ENCODE measurements at regions not wholly inside any gene's neighbourhood (a gene's known extent, or its start where the extent isn't known, plus 50 kb on each side); places are given as distances from the start of the nearest gene placed in this dataset.
"Not testable (repeated sequence)": the region's sequence is repeated elsewhere in the genome, so short reads cannot be mapped to it uniquely, and the experiment has no call there.

- peaks cover 2 to 4% (median 3%) of the 10 kb centered on the region in 3 donors for H3K9me3 Mint-ChIP-seq
- H3K27ac Mint-ChIP-seq = no peak overlapping the region
- no peak for DNase-seq
- no peaks in the 10 kb centered on the region for H3K27me3 Mint-ChIP-seq
- H3K27me3 ChIP-seq (replicated peaks in 1 of 2; ENCODE audit: control insufficient read depth in 2 of 2, extremely low read depth in 1 of 2, insufficient read depth in 2 of 2, low read length in 1 of 2) = no peaks in the 10 kb centered on the region
- POLR2A ChIA-PET = no interaction called here
- H3K36me3 ChIP-seq (ENCODE audit: control insufficient read depth in 2 of 2, extremely low read depth in 1 of 2, insufficient read depth in 1 of 2, low read length in 1 of 2) = no peaks in the 10 kb centered on the region
- H3K4me1 Mint-ChIP-seq = no peaks in the 10 kb centered on the region
- no peak for ATAC-seq (replicated peaks in 1 of 4)
- no peak overlapping the region for H3K27ac ChIP-seq (ENCODE audit: low read length)
- no CpG with 5 or more reads among the region's 3 CpGs for WGBS (ENCODE audit: insufficient coverage)
- no peaks in the 10 kb centered on the region for H3K9me3 ChIP-seq
- no peak overlapping the region for H3K4me3 Mint-ChIP-seq
- no peaks in the 10 kb centered on the region for H3K36me3 Mint-ChIP-seq
- no peaks in the 10 kb centered on the region for H3K4me1 ChIP-seq (ENCODE audit: control insufficient read depth in 1 of 2, extremely low read depth in 1 of 2, insufficient read depth in 2 of 2, low read length in 2 of 2)
- H3K4me3 ChIP-seq (ENCODE audit: control insufficient read depth in 1 of 2, extremely low read depth in 1 of 2, low read length in 1 of 2) = no peak overlapping the region
- CTCF ChIA-PET = no interaction called here
Measured at GRCh38 chr6:113019176-113019575, 672.0 kb downstream of the RFPL4B start.

GRCh38 chr6:113027780-113028179 is 680.6 kb downstream of the RFPL4B start:
- no peak for ATAC-seq (replicated peaks in 1 of 4)

GRCh38 chr6:113029161-113029560 is 682.0 kb downstream of the RFPL4B start:
- H3K27ac Mint-ChIP-seq; H3K4me3 ChIP-seq (ENCODE audit: control insufficient read depth in 1 of 2, extremely low read depth in 1 of 2, low read length in 1 of 2); CTCF ChIA-PET; H3K27me3 ChIP-seq (replicated peaks in 1 of 2; ENCODE audit: control insufficient read depth in 2 of 2, extremely low read depth in 1 of 2, insufficient read depth in 2 of 2, low read length in 1 of 2); ATAC-seq (replicated peaks in 1 of 4); H3K36me3 Mint-ChIP-seq; H3K27ac ChIP-seq (ENCODE audit: low read length); H3K4me1 ChIP-seq (ENCODE audit: control insufficient read depth in 1 of 2, extremely low read depth in 1 of 2, insufficient read depth in 2 of 2, low read length in 2 of 2); H3K36me3 ChIP-seq (ENCODE audit: control insufficient read depth in 2 of 2, extremely low read depth in 1 of 2, insufficient read depth in 1 of 2, low read length in 1 of 2); POLR2A ChIA-PET; H3K9me3 ChIP-seq; H3K27me3 Mint-ChIP-seq; H3K4me3 Mint-ChIP-seq; H3K4me1 Mint-ChIP-seq; DNase-seq: not testable (repeated sequence)
- no CpG with 5 or more reads among the region's 2 CpGs for WGBS (ENCODE audit: insufficient coverage)
- peaks cover 7 to 10% (median 8%) of the 10 kb centered on the region in 3 donors for H3K9me3 Mint-ChIP-seq

More at GRCh38 chr6:113027780-113028179, 680.6 kb downstream of the RFPL4B start:
- no peak for DNase-seq
- H3K4me3 ChIP-seq (ENCODE audit: control insufficient read depth in 1 of 2, extremely low read depth in 1 of 2, low read length in 1 of 2) = no peak overlapping the region
- H3K36me3 ChIP-seq (ENCODE audit: control insufficient read depth in 2 of 2, extremely low read depth in 1 of 2, insufficient read depth in 1 of 2, low read length in 1 of 2) = no peaks in the 10 kb centered on the region
- H3K36me3 Mint-ChIP-seq = no peaks in the 10 kb centered on the region
- H3K27me3 Mint-ChIP-seq = no peaks in the 10 kb centered on the region
- H3K9me3 ChIP-seq = no peaks in the 10 kb centered on the region
- WGBS (ENCODE audit: insufficient coverage) = no CpG with 5 or more reads among the region's 1 CpG
- no peaks in the 10 kb centered on the region for H3K4me1 ChIP-seq (ENCODE audit: control insufficient read depth in 1 of 2, extremely low read depth in 1 of 2, insufficient read depth in 2 of 2, low read length in 2 of 2)
- H3K9me3 Mint-ChIP-seq = peaks cover 7 to 10% (median 8%) of the 10 kb centered on the region in 3 donors
- no peaks in the 10 kb centered on the region for H3K4me1 Mint-ChIP-seq
- H3K4me3 Mint-ChIP-seq = no peak overlapping the region
- ChIA-PET POLR2A (no interaction called here), CTCF (no interaction called here)
- no peaks in the 10 kb centered on the region for H3K27me3 ChIP-seq (replicated peaks in 1 of 2; ENCODE audit: control insufficient read depth in 2 of 2, extremely low read depth in 1 of 2, insufficient read depth in 2 of 2, low read length in 1 of 2)
- no peak overlapping the region for H3K27ac Mint-ChIP-seq
- no peak overlapping the region for H3K27ac ChIP-seq (ENCODE audit: low read length)

GRCh38 chr6:113031591-113032238 is 684.6 kb downstream of the RFPL4B start:
- CTCF ChIA-PET = no interaction called here
- Histone ChIP-seq H3K27ac (ENCODE audit: low read length) (no peak overlapping the region), H3K36me3 (ENCODE audit: control insufficient read depth in 2 of 2, extremely low read depth in 1 of 2, insufficient read depth in 1 of 2, low read length in 1 of 2) (no peaks in the 10 kb centered on the region), H3K9me3 (no peaks in the 10 kb centered on the region), H3K4me3 (ENCODE audit: control insufficient read depth in 1 of 2, extremely low read depth in 1 of 2, low read length in 1 of 2) (no peak overlapping the region), H3K4me1 (ENCODE audit: control insufficient read depth in 1 of 2, extremely low read depth in 1 of 2, insufficient read depth in 2 of 2, low read length in 2 of 2) (no peaks in the 10 kb centered on the region), H3K27me3 (replicated peaks in 1 of 2; ENCODE audit: control insufficient read depth in 2 of 2, extremely low read depth in 1 of 2, insufficient read depth in 2 of 2, low read length in 1 of 2) (no peaks in the 10 kb centered on the region)
- Mint-ChIP-seq H3K27ac (no peak overlapping the region), H3K9me3 (peaks cover 7 to 16% (median 10%) of the 10 kb centered on the region in 3 donors), H3K4me1 (no peaks in the 10 kb centered on the region), H3K36me3 (no peaks in the 10 kb centered on the region), H3K4me3 (no peak overlapping the region), H3K27me3 (no peaks in the 10 kb centered on the region)
- DNase-seq (no peak), ATAC-seq (replicated peaks in 1 of 4) (no peak)
- POLR2A ChIA-PET = no interaction called here
- no CpG with 5 or more reads among the region's 3 CpGs for WGBS (ENCODE audit: insufficient coverage)

GRCh38 chr6:113039005-113039404 is 691.9 kb downstream of the RFPL4B start:
- Mint-ChIP-seq H3K4me3 (no peak overlapping the region), H3K4me1 (no peaks in the 10 kb centered on the region), H3K27ac (no peak overlapping the region), H3K9me3 (peaks cover 6 to 12% (median 7%) of the 10 kb centered on the region in 3 donors), H3K36me3 (no peaks in the 10 kb centered on the region), H3K27me3 (no peaks in the 10 kb centered on the region)
- POLR2A ChIA-PET = no interaction called here
- Histone ChIP-seq H3K27me3 (replicated peaks in 1 of 2; ENCODE audit: control insufficient read depth in 2 of 2, extremely low read depth in 1 of 2, insufficient read depth in 2 of 2, low read length in 1 of 2) (no peaks in the 10 kb centered on the region), H3K9me3 (no peaks in the 10 kb centered on the region), H3K4me3 (ENCODE audit: control insufficient read depth in 1 of 2, extremely low read depth in 1 of 2, low read length in 1 of 2) (no peak overlapping the region), H3K4me1 (ENCODE audit: control insufficient read depth in 1 of 2, extremely low read depth in 1 of 2, insufficient read depth in 2 of 2, low read length in 2 of 2) (no peaks in the 10 kb centered on the region), H3K36me3 (ENCODE audit: control insufficient read depth in 2 of 2, extremely low read depth in 1 of 2, insufficient read depth in 1 of 2, low read length in 1 of 2) (no peaks in the 10 kb centered on the region), H3K27ac (ENCODE audit: low read length) (no peak overlapping the region)
- ATAC-seq (replicated peaks in 1 of 4) (no peak), DNase-seq (no peak)
- WGBS (ENCODE audit: insufficient coverage) = no CpG with 5 or more reads among the region's 1 CpG
- CTCF ChIA-PET = no interaction called here

GRCh38 chr6:113047148-113047547 is 700.0 kb downstream of the RFPL4B start:
- ATAC-seq (replicated peaks in 1 of 4) (no peak), DNase-seq (no peak)
- no peaks in the 10 kb centered on the region for H3K36me3 Mint-ChIP-seq
- no peak overlapping the region for H3K27ac Mint-ChIP-seq
- Histone ChIP-seq H3K4me1 (ENCODE audit: control insufficient read depth in 1 of 2, extremely low read depth in 1 of 2, insufficient read depth in 2 of 2, low read length in 2 of 2) (no peaks in the 10 kb centered on the region), H3K27ac (ENCODE audit: low read length) (no peak overlapping the region), H3K9me3 (no peaks in the 10 kb centered on the region), H3K4me3 (ENCODE audit: control insufficient read depth in 1 of 2, extremely low read depth in 1 of 2, low read length in 1 of 2) (no peak overlapping the region), H3K27me3 (replicated peaks in 1 of 2; ENCODE audit: control insufficient read depth in 2 of 2, extremely low read depth in 1 of 2, insufficient read depth in 2 of 2, low read length in 1 of 2) (no peaks in the 10 kb centered on the region), H3K36me3 (ENCODE audit: control insufficient read depth in 2 of 2, extremely low read depth in 1 of 2, insufficient read depth in 1 of 2, low read length in 1 of 2) (no peaks in the 10 kb centered on the region)
- H3K4me1 Mint-ChIP-seq = no peaks in the 10 kb centered on the region
- CTCF ChIA-PET = no interaction called here
- H3K9me3 Mint-ChIP-seq = peaks cover 0 to 8% (median 5%) of the 10 kb centered on the region in 3 donors
- whole genome bisulfite sequencing (ENCODE audit: insufficient coverage) = no CpG with 5 or more reads among the region's 1 CpG
- no peak overlapping the region for H3K4me3 Mint-ChIP-seq
- POLR2A ChIA-PET = no interaction called here
- no peaks in the 10 kb centered on the region for H3K27me3 Mint-ChIP-seq

GRCh38 chr6:113047932-113048331 is 700.8 kb downstream of the RFPL4B start:
- H3K36me3 Mint-ChIP-seq = no peaks in the 10 kb centered on the region
- H3K27me3 Mint-ChIP-seq = no peaks in the 10 kb centered on the region
- CTCF ChIA-PET = no interaction called here
- H3K9me3 ChIP-seq = no peaks in the 10 kb centered on the region
- peaks cover 0 to 4% (median 4%) of the 10 kb centered on the region in 3 donors for H3K9me3 Mint-ChIP-seq
- POLR2A ChIA-PET = no interaction called here
- no peaks in the 10 kb centered on the region for H3K27me3 ChIP-seq (replicated peaks in 1 of 2; ENCODE audit: control insufficient read depth in 2 of 2, extremely low read depth in 1 of 2, insufficient read depth in 2 of 2, low read length in 1 of 2)
- H3K4me1 ChIP-seq (ENCODE audit: control insufficient read depth in 1 of 2, extremely low read depth in 1 of 2, insufficient read depth in 2 of 2, low read length in 2 of 2) = no peaks in the 10 kb centered on the region
- DNase-seq (no peak), ATAC-seq (replicated peaks in 1 of 4) (no peak)
- H3K27ac Mint-ChIP-seq = no peak overlapping the region
- 69% methylated on average over 1 of the region's 2 CpGs for WGBS (ENCODE audit: insufficient coverage)
- H3K27ac ChIP-seq (ENCODE audit: low read length) = no peak overlapping the region
- no peaks in the 10 kb centered on the region for H3K4me1 Mint-ChIP-seq
- H3K4me3 Mint-ChIP-seq = no peak overlapping the region
- no peaks in the 10 kb centered on the region for H3K36me3 ChIP-seq (ENCODE audit: control insufficient read depth in 2 of 2, extremely low read depth in 1 of 2, insufficient read depth in 1 of 2, low read length in 1 of 2)
- no peak overlapping the region for H3K4me3 ChIP-seq (ENCODE audit: control insufficient read depth in 1 of 2, extremely low read depth in 1 of 2, low read length in 1 of 2)
